GM21737 (cell line): ENCODE measurements at regions not wholly inside any gene's neighbourhood (a gene's known extent, or its start where the extent isn't known, plus 50 kb on each side); places are given as distances from the start of the nearest gene placed in this dataset.
"Not testable (repeated sequence)": the region's sequence is repeated elsewhere in the genome, so short reads cannot be mapped to it uniquely, and the experiment has no call there.

ENCODE experiments used
- ATAC-seq: cut with Tn5 transposase; IDR thresholded peaks from one replicate; pipeline ENCODE4 v1.9.1; 2021; ENCODE audit warnings: mild to moderate bottlenecking, moderate library complexity; ENCODE audit not compliant: unreplicated experiment

DNA sequence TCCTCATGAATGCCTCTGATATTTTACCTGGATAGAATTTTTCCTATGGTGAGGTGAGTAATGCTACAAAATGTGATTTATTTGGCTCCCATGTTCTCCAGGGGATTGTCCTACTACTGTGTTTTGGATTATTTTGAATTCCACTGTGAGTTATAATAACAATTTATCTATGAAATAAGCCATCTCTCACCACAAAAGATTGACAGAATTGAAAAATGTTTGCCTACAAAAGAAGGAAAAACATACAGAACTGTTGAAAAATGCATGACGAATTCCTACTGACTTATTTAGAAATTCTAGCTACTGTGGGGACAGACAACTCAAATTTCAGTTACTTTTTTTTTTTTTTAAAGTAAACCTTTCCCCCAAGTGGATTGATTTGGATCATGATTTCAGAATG lies 463.7 kb upstream of the GRIN3A start:
- ATAC-seq: no peak

DNA sequence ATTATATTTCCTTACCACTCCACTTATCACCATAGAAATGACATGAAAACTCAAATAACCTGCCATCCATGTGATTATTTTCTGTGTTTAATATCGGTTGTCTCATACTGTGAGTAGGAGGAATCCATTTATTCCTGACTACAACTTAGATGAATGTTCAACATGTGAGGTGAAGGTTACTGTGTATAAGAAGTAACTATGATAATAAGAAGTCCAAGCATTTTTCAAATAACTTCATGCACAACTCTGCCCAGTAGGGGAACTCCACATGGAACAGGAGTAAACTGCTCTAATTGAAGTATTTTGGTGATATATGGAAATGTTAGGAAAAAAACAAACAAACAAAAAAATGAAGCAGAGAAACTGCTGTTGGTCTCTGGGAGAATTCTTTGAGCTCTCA lies 447.5 kb upstream of the GRIN3A start:
- no peak for ATAC-seq

DNA sequence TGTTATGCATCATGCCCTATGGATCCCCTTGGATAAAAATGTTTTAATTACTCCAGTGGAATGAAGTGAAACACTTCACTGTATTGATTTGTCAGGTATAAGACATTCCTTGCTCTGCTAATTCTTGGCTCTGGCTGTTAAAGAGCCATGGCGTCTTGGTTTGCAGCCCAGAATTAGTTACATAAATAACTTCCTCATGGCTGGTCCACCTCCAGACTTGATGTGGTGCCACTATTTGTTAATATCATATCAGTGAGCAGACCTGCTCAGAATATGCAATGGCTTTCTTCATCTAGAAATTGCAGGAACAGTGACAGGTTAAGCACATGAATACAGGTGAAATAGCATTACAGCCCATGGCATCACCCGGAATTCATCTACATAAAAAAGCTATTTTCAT lies 446.9 kb upstream of the GRIN3A start:
- ATAC-seq: no peak

DNA sequence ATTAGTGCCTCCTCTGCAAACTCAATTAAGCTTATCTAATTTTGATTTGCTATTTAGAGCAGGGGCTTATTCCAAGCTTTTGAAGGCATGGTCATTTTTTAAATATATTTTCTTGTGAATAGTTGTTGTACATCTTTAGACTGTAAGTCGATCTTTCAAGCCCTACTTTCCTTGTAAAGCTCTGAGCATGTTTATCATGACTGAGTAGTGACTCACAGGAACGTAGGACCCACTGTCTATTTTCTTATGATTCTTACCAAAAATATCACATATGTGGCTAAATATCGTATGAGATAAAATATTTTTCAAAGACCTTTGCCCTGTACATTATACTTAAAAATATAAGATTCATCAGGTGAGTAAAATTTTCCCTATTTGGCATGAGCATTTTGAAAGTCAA lies 440.4 kb upstream of the GRIN3A start:
- no peak for ATAC-seq

DNA sequence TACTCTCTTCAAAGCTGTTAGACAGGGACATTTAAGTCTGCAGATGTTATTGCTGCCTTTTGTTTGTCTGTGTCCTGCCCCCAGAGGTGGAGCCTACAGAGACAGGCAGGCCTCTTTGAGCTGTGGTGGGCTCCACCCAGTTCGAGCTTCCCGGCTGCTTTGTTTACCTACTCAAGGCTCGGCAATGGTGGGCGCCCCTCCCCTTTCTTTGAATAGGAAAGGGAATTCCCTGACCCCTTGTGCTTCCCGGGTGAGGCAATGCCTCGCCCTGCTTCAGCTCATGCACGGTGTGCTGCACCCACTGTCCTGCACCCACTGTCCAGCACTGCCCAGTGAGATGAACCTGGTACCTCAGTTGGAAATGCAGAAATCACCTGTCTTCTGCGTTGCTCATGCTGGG lies 435.8 kb upstream of the GRIN3A start:
- not testable (repeated sequence) for ATAC-seq

DNA sequence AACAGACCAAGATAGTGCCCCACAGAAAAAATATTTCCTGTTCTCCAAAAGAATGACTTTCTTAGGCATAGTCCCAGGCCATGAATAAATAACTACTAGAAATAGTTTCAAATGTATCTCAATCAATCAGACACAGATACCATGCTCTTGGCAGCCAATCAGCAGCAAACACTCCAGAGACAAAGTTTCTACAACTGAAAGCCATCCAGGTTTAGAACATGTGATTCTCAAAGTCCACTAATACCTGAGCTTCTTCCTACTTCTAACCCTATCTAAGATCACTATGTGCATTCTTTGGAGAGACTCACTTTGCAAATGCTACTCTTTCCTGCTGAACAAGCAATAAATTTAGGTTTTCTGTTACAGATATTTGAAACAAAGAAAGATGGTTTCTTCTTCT lies 425.8 kb upstream of the GRIN3A start:
- ATAC-seq: no peak

DNA sequence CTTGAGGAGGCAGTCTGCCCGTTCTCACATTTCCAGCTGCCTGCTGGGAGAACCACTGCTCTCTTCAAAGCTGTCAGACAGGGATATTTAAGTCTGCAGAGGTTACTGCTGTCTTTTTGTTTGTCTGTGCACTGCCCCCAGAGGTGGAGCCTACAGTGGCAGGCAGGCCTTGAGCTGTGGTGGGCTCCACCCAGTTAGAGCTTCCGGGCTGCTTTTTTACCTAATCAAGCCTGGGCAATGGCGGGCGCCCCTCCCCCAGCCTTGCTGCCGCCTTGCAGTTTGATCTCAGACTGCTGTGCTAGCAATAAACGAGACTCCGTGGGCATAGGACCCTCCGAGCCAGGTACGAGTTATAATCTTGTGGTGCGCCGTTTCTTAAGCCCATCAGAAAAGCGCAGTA lies 414.6 kb upstream of the GRIN3A start:
- ATAC-seq: not testable (repeated sequence)

DNA sequence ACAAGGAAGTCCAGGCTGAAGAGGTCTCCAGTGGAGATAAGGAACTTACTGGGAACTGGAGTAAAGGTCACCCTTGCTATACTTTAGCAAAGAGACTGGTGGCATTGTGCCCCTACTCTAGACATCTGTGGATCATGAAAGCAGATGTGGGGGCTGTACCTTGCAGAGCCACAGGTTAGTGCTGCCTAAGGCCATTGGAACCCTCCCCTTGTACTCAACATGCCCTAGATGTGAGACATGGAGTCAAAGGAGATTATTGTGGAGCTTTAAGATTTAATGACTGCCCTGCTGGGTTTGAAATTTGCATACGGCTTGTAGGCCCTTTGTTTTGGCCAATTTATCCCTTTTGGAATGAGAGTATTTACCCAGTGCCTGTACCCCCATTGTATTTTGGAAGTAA lies 397.3 kb upstream of the GRIN3A start:
- no peak for ATAC-seq

DNA sequence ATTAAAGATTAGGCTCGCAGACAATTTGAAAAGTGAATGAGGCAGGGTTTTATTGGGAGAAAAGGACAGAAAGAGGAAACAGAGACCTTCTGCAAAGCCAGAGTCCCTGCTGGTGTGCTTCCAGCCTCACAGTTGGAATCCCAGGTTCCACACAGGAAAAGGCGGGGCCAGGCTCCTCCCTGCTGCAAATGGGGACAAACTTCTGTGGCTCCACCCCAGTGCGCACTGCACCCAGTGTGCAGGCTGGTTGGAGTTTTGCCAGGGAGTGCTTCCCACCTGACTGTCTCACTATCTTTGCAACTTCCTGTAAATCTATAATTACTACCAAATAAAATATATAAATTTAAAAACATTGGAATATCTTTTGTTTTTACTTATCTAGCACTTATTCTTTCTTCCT lies 386.0 kb upstream of the GRIN3A start:
- no peak for ATAC-seq

DNA sequence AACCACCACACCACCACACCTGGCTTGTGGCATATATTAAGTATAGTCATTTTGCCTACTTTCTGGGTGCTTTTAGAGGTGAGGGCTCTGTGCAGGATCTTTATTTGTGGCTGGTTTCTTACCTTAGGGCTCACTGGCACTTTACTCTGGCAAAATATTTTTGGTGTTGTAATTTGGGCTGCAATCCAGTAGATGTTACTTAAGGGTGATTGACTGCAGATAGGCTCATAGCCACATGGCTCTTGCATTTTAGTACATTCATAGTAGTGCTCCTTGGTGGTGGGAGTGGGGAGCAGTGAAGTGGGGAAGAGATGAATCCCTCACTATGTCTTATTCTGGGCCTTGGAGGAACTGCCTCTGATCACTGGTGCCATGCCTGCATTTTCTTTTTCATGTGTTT lies 376.1 kb upstream of the GRIN3A start:
- ATAC-seq: no peak

DNA sequence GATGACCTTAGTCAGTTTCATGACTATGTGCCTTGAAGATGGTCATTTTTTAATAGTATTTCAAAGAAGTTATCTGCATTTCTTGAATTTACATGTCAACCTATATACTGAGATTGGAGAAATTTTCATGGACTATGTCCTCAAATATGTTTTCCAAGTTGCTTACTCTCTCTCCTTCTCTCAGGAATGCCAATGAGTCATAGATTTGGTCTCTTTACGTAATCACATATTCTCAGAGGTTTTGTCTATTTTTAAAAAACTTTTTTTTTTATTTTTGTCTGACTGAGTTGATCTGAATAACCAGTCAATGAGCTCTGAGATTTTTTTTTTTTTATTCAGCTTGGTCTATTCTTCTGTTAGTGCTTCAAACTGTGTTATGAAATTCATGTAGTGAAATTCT lies 374.7 kb upstream of the GRIN3A start:
- ATAC-seq: no peak

DNA sequence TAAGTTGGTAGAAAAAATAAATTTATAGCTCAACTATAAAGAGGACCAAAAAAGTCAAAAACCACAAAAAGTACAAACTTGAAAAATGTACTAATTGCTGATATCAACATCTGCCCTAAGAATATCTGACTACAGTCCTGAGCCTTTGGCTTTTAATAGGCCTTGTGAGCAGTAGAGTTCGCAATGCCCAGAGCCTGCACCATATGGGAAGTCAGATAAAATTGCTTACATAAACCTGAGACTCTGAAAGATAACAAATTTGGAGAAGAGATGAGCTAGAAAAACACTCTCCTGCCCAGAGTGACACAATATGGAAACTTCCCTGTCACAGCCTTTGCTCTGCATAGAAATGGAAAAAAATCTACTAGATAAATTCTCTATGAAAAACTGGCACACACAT lies 368.0 kb upstream of the GRIN3A start:
- no peak for ATAC-seq

DNA sequence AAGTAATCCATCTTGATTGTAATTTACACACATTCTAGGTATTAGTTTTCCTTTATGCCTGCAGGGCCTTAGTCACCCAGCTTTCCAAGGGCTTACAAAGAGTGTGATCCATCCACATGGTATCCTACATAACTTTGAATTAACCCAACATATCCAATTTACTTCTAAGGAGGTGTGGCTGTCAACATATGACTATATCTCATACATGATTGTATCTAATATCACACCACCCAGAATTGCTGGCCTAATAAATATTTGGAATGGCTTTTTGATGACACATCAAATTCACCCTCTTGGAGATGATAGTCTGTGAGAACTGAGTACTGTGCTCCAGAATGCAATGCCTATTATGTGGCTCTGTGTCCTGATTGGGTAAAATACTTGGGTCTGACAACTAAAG lies 363.3 kb upstream of the GRIN3A start:
- ATAC-seq: no peak

DNA sequence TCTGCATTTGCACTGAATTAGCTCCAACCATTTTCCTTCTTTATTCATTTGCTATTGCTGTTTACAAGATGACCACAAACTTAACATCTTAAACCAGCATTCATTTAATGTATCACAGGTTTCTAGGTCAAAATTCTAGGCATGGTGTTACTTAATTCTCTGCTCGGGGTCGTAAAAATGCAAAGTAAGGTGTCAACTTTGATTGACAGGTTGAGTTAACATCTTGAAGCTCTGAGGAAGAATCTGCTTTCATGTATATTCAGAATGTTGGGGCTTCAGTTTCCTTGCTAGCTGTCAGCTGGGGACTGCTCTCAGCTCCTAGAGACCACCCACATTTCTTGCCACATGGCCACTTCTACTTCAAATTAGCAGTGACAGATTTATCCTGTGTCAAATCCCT lies 348.7 kb upstream of the GRIN3A start:
- no peak for ATAC-seq

DNA sequence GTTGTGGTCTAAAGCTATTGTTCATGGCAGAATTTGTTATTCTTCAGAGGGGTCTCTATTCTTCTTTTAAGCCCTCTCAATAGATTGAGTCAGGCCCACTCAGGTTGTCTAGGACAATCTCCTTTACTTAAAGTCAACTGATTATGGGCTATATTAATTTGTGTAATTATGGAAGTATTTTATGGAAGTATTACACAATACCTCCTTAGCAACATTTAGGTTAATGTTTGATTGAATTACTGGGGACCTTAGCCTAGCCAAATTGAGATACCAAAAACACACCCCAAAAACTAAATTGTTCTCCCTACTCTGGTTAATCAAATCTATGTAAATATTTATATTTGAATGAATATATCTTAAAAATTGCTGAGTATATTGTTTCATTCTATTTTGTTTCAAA lies 347.1 kb upstream of the GRIN3A start:
- no peak for ATAC-seq

DNA sequence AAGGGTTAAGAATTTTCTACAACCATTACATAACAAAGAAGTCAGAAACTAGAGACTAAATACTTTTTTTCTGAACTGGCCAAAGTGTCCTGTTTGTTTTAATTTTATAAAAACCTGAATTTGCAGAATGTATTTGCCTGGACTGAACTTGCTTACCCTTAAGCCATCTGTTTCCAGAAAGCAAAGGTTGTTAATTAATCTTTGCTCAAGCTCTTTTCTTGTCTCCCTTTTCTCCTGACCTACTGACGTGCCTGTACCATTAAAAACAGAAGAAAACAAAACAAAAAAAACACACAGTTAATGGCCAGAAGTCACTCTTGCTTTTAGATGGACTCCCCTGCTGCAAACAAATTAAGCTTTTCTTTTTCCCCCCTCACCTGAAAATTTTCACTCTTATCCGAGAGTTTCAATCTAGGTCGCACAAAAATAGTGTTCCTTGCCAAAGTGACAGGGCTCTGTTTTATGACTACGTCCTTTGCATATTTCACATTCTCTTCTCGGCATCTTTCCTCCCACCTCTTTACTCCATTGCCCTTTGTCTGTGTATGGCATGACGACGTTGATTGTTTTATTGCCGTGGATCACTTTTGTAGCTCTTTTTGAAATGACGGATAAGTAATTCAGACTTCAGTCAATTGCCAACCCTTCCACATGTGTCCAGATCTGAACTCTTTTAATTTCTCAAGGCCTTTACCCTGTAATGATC lies 333.8 kb upstream of the GRIN3A start:
- ATAC-seq: no peak

DNA sequence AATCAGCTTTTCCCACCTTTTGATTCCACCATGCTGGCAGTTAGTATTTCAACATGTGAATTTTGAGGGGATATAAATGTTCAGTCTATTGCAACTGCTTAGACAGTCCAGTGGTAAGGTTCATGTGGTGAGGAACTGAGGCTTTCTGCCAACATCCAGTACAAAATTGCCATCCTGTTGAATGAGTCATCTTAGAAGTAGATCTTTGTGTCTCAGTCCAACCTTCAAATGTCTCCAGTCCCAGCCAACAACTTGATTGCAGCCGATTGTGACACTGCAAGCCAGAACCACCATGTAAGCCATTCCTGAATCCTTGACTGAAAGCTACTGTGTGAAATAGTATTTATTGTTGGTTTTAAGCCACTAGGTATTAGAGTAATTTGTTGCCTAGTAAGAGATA lies 331.5 kb upstream of the GRIN3A start:
- ATAC-seq: no peak

DNA sequence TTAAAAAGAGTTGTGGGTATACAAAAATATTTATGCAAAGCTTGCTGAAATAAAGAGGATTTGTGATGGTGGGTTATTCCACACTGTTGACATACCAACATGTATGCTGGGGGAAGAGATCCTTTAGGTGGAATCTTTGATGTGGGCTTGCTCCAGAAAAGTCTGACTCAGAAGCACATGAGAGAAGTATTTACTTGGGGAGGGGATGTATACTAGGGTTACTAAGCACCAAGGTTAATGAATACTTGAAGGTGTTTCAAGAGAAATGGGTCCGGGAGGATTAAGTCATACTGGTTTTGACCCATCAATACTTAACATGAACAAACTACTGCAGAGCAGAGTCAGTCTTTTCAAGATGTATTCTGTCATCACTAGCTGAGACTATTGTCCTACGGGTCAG lies 316.4 kb upstream of the GRIN3A start:
- ATAC-seq: no peak

DNA sequence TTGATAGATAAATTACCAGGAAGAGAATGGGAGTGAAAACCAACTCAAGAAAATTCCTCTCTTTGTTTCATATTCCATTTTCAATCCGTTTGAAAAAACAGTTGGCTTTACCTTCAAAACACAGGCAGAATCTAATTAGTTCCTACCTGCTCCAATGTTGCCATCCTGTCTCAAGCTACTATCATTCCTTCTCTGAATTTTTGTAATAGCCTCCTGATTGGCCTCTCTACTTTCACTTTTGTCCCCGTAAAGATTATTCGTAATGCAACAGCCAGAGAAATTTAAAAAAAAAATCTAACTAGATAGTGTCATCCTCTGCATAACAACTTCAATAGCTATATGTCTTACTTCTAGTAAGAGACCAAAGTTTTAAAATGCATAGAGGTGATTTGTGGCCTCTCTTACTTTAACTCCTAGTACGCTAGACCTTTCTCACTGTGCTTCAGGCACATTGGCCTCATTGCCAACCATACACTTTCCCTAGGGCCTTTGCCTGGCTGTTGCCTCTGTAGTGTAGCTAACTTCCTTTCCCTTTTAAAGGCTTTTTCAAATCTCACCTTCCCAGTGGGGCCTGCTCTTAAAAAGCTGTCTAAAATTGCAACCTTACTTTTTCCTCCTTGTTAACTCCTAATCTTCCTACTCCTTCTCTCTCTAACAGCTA lies 311.3 kb upstream of the GRIN3A start:
- no peak for ATAC-seq

DNA sequence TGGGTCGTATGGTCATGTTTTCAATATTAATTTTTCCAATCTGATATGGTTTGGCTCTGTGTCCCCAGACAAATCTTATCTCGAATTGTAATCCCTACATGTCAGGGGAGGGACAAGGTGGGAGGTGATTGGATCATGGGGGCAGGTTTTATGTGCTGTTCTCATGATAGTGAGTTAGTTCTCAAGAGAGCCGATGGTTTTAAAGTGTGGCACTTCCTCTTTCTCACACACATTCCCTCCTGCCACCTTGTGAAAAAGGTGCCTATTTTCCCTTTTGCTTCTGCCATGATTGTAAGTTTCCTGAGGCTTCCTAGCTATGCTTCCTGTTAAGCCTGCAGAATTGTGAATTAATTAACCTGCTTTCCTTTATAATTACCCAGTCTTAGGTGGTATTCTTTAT lies 309.1 kb upstream of the GRIN3A start:
- no peak for ATAC-seq

DNA sequence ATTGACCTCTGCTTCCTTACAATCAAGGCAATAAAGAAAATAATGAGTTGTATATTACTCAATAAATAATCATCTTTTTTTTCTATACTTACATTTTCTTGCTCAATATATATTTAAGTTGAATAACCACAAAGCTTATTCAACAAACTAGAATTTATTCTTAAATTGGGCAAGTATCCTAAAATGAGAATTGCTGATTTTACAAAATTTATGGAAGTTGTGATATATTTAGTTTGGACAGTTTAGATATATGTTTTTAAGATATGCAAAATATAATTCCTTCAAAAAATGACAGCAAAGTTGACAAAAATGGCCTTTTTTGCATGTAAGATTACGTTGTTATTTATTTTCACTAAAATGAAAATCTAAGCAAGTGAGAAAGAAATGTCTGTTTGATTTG lies 305.7 kb upstream of the GRIN3A start:
- no peak for ATAC-seq

DNA sequence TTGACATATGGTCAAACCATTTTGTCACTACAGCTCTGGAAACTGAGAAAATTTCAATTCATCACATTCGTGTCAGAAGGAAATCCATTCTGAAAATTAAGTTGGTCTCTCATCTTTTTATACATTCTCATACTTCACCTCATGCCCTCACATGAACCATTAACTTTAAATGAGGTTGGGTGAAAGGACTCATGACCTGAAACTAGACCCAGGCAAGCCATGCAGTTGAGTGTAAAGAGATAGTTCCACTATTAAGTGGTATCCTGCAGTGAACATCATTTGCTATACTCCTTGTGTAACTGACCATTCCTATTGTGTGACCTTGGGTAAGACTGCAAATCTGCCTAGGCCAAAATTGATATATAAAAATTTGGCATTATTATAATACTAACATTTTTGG lies 299.6 kb upstream of the GRIN3A start:
- ATAC-seq: no peak

DNA sequence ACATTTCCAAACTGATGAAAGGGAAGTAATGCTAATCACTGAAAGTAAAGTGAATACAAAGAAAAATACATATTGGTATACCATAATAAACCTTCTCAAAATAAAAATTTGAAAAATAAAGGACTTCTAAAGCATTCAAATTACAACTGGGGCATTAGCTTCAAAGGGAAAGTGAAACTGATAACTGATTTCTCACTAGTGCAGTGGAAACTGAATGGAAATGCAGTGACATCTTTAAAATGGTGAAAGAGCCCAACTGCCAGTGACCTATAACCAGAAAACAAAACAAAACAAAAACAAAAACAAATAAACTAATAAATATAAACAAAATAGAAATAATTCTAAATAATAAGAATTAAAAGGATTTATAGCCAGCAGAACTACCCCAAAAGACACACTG lies 297.5 kb upstream of the GRIN3A start:
- ATAC-seq: no peak
